DMS 273 (cell line): ENCODE measurements at regions not wholly inside any gene's neighbourhood (a gene's known extent, or its start where the extent isn't known, plus 50 kb on each side); places are given as distances from the start of the nearest gene placed in this dataset.
"Not testable (repeated sequence)": the region's sequence is repeated elsewhere in the genome, so short reads cannot be mapped to it uniquely, and the experiment has no call there.

ENCODE experiments used
- DNase-seq: peaks from one replicate; lab custom pipeline; 2025; ENCODE audit not compliant: unreplicated experiment; lab: John Stamatoyannopoulos, UW

DNA sequence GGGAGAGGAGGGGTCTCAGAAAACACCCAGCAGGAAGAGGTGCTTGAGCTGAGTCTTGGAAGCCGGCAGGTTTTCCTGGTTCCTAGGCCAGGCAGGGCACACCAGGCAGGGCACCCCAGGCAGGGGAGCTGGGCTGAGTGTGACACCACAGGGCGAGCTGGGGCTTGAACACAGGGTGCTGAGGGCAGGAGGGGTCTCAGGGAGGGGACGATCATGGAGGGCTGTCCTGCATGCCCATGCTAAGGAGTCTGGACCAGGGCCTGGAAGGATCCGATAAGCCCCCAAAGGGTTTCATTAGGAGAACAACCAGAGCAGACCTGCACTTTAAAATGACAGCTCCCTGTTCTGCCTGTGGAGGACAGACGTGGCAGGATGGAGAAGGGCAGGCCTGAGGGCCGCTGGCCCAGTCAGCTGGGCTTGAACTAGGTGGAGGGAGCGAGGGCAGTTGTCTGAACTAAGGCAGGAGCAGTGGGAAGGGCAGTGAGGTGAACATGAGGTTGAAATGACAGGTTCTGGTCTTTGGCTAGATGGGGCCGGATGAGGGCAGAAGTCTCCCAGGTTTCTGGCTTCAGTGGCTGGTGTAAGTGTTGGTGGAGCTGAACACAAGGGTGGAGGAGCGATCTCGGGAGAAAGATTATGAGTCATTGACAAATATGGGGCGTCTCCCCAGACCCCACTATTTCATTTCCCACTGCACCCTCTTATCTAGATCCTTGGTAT is 171.0 kb upstream of the PZP start:
- no peak for DNase-seq

DNA sequence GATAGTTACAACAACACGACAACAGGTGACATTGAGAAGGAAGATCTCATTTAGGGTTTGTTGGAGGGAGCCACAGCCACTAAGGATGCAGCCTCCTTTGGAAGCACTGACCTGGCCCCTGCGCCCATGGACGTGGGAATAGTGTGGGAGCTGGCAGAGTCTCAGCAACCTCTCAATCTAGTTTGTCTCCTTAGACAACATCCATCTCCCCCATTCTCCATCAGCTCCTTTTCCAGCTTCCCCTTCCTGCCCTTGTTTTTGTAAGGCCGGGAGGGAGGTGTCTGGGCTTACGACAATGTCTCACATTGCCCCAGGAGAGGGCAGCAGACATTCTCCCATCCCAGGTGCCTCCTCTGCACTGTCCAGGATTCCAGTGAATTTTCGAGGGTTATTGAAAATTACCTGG is 170.2 kb upstream of the PZP start:
- peak; percentile 29 for DNase-seq

DNA sequence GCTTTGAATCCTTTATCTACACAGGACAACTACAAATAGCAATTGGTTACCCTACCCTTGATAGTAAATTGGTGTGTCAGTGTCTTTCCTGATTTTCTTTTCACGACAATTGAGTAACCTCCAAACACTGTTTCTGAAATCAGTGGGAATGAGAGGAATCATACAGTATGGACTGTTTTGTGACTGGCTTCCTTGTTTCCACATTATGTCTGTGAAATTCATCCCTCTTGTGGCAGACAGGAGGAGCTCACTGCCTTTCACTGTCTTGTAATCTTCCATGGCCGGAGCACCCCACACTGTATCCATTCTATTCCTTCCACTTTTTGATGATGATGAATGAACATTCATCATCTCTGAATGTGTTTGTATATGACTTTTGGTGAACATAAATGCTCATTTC is 164.0 kb upstream of the PZP start:
- no peak for DNase-seq

DNA sequence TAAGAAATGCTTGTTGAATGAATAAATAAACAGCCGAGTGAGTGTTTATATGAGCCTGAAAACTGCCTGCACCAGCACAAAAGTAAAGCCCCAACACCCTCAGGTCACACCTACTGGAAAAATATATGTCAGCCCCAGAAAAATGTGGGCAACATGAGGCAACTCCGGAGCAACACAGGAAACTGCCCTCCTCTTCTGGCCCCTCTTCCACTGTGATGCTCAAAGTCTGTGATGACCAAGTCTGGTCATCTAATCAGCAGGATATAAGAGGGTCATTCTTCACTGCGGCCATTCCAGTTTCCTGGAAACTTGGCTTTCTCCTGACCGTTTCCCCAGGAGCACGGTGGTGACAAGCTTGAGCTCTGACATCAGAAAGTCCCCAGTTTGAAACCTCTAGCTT is 159.6 kb upstream of the PZP start:
- no peak for DNase-seq

DNA sequence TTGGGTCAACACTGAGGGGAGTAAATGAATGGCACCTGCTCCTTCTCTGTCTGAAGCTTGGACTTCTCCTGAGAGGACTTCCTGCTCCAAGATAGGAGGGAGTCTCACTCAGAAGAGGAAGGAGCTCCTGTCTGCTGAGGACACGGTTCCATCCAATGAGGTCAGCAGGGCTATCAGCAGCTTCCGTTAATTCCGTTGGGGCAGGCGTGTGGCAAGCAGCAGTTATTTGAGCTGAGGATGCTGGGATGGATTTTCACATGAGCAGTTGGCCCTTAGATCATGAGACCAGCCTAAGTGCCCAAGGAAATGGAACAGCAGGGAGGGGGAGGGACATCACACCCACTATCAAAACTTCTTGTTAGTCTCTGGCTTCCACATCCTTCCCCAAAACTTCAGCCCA is 159.0 kb upstream of the PZP start:
- DNase-seq: no peak

DNA sequence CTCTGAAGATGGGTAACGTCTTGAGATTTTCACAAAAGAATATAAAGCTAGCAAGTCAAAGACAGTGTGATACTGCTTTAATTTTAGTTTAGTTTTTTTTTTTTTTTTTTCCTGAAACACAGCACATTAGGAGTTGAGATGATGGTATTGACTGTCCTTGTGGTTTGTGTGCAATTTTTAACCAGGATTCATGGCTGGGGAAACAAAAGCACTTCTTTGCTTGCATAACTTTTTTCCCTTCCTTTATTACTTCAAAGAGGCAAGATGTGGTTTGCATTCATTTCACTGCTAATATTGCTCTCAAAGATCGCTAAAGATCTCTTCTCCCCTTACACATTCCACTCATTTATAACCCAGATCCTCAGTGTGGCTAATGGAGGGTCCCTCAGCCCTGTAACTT is 157.1 kb upstream of the PZP start:
- DNase-seq: no peak

DNA sequence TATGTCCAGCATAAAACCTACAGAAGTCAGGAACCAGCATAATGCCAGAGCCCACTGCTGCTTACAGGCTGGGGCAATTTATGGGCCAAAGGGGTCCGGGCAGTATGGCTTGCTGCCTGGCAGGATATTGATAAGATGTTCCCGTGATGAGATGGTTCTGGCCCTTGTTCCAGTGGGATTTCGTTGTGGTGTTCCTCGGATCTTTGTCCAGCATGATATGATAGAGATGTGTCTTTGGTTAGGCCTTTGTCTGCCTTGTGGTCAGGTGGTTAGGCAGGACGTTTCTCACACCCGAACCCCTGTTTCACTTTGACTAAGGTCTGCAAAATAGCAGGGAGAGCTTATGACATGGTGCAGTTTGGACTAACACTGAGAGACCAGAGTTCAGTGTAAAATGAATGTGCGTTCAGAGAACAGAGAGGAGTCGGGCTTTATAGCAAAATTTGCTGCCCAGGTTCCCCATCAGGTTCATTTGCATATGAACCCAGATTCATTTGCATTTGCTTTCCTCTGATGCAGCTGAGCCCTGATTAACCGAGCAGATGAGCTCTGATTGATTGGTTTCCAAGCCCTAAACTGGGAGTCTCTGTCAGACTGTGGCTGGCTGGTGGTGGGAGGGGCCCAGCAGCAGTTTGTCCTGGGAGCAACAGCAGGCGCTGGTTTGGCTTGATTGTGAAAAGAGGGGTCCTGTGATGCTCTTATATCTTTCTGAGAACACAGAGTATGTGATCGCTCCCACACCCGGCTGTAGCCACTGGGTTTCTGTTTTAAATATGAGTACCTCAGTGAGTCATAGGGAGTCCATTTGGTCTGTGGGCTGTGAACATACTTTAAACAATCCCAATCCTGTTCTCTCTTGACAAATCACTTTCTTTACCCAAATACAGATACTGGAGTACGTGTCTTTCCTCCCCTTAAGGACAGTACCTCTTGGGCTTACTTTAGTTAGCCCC is 156.3 kb upstream of the PZP start:
- DNase-seq: no peak

DNA sequence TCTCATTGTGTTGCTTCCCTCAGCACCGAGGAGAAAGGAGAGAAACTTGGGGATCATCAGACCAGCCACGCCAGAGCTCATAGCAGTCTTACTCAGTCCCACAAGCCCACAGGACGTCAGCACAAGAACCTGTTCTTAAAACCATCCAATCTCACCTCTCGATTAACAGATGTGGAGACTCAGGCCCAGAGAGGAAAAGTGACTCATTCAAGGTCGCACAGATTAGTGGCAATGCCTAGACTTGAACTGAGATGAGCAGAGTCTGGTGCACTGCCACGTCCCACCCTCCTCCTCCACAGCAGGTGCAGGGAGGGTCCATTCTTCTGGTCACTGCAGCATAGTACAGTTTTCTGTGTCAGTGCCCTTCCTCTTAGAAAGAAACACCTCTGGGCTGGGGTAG is 154.9 kb upstream of the PZP start:
- no peak for DNase-seq

DNA sequence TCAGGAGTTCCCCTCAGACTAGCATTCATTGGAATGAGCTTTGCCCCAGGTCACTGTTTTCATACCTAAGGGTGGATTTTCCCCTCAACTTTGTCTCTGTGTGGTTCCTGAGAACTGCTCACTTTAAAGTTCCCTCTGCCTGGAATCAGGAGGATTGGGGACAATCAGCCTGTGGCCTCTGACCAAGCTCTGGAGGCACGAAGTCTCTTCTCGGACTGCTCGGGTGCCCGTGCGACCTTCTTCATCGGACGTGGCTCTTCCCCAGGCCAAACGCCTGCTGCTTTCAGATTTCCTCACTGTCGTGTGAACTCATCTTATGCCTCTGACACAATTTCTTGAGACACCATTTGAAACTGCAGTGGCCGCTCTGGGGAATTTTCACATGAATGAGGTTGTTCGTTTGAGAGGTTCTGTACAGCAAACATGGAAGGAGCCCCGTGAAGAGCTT is 153.7 kb upstream of the PZP start:
- no peak for DNase-seq

DNA sequence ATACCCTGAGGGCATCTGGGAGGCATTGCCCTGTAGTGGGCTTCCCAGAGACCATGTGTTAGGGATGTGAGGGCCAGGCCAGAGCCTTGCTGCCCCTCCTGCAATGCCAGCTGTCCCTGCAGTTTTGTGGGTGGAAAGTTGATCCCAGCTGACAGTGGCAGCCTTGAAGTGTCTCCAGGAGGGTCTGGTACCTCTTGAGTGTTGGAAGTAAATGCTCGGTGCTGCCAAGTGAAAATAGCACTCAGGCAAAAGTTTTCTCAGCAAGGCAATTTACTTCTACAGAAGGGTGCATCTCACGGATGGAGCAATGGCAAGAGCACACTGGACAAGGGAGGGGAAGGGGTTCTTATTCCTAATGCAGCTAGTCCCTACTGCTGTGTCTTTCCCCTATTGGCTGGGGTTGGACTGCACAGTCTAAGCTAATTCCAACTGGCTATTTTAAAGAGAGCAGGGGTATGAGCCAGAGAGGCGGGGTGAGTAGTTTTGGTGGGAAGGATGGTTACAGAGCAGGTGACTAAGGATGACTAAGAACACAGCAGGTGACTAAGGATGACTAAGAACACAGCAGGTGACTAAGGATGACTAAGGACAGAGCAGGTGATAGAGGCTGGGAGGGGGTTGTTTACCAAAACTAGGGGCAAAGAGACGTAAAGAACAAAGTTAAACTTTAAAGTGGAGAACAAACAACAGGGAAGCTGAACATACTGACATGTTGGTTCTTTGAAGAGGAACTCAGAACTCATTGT is 146.0 kb upstream of the PZP start:
- DNase-seq: not testable (repeated sequence)

DNA sequence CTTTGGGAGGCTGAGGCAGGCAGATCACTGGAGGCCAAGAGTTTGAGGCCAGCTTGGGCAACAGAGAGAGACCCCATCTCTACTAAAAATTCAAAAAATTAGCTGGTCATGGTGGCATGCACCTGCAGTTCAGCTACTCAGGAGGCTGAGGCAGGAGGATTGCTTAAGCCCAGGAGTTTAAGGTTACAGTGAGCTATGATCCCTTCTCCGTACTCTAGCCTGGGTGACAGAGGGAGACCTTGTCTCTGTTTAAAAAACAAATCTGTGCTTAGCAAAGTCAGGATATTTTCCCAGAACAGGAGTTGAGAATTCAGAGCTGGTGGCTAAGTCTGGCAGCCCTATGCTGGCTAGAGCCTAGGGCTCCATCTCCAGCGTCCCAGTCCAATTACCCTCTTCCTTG is 142.9 kb upstream of the PZP start:
- no peak for DNase-seq

DNA sequence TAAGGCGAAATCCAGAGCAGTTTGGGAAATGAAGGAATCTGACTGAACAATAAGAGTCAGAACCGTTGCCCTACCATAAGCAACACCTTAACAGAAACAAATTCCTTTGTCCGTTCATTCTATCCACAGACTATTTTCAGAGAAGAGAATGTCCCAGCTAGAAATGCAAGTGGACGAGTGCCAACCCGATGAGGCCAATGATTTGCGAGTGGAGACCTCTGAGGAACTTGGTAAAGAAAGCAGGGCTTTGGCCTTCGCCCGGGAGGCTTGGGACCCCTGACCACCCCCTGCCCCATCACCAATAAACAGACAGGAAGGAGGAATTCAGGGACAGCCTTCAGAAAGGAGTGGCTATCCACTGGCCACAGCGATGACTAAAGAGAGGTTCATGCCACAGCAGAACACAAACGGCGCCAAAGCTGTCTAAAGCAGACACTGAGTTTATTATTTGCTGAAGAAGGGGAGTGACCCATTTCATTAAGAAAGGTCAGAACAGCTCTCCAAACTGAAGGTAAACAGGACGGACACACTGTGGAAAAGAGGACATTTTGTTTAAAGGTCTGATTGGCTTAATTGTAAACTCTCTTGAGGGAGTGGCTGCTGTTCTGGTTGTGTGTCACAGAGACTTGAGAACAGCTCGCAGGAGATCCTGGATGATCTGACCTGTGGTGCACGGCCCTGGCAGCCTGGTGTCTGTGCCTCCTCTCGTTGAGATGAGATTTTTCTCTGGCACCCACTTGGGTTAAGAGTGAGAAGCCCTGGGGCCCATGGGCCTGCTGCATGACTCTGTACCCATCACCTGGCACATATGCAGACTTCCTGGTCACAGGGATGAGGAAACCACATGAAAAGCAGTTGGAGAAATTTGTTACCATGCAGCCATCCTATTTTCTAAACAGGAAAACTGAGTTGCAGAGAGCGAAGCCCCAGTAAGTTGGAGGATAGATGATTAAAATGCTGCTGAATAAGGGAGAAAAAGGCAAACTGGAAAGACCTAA is 142.0 kb upstream of the PZP start:
- DNase-seq: no peak

DNA sequence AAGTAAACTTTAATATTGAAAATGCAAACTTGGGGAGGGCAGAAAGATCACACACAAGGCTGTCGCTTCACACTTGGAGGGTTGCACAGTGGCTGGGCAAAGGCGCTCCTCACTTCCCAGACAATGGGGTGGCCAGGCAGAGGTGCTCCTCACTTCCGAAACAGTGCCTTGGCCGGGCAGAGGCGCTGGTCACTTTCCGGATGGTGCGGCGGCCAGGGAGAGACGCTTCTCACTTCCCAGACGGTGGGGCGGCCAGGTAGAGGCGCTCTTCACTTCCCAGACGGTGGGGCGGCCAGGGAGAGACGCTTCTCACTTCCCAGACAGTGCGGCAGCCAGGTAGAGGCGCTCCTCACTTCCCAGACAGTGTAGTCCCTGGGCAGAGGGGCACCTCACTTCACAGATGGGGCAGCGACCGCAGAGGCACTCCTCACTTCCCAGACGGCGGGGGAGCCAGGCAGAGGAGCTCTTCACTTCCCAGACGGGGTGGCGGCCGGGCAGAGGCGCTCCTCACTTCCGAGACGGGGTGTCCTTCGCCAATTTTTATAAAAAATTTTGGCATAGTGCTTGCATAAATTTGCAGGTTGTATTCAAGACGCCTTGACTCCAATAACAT is 140.8 kb upstream of the PZP start:
- DNase-seq: no peak

DNA sequence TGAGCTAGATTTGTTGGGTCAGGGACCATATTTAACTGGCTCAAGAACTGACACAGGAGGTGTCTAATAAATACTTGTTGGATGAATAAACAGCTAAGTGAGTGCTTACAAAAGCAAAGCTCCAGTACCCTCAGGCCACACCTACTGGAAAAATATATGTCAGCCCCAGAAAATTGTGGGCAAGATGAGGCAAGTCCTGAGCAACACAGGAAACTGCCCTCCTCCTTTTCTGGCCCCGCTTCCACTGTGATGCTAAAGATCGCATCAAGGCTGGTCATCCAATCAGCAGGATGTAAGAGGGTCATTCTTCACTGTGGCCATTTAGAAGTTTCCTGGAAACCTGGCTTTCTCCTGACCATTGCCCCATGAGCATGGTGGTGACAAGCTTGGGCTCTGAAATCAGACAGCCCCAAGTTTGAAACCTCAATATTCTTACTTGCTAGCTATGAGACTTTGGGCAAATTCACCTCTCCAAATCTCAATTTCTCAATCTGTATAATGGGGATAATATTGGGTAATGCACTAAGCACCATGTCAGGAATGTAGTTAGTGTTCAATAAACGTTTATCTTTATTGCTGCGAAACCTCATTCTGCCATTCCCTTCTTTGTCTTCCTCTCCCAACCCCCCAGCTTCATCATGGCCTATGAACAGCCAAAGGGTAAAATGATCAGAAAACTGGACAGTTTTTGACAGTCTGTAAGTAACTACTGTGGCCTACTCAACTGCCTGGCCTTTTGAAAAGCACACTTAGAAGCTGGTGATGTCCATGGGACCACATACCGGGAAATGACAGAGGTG is 139.3 kb upstream of the PZP start:
- DNase-seq: no peak

DNA sequence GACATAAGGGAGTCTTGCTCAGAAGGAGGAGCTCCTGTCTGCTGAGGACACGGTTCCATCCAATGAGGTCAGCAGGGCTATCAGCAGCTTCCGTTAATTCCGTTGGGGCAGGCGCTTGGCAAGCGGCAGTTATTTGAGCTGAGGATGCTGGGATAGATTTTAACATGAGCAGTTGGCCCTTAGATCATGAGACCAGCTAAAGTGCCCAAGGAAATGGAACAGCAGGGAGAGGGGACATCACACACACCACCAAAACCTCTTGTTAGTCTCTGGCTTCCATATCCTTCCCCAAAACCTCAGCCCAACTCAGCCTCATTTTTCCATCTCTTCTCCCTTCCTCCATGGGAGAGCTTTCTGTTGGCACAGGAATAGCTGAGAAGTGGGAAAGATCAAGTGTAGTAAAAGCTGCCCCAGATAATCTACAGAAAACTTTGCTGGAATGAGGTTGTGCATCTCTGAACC is 138.7 kb upstream of the PZP start:
- no peak for DNase-seq

DNA sequence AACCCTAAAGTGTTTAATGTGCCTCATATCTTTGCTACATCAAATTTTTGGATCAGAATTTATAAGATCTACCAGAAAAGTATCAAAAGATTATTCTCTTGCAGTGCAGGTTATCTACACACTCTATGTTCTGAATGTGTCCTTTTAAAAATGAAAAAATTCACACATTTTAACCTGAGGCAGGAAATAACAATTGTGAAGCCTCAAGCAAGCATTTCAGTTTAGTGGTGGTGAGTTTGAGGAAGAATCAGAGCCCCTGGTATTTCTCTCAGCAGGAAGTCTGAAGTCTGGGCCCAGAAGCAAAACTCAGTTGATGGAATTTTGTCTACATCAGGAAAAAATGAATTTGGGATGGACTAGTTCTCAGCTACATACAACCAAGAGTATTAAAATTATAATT is 137.0 kb upstream of the PZP start:
- no peak for DNase-seq

DNA sequence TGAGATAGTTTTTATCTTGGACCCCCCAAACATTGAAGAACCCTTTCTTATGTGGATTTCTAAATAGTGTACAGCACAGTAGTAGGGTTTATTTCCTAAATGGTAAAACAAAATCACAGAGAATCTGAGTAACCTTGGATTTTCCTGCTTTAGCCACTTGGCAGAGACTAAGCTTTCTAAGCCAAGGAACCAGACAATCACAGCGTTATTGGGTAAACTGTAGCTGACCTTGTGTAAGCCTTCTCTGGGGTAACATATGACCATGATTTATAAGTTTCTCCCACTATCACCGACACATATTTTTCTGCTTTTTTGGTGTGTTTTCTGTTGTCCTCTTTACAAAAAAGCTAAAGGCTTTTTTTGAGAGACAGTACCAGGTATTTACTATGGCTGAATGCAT is 136.3 kb upstream of the PZP start:
- no peak for DNase-seq

DNA sequence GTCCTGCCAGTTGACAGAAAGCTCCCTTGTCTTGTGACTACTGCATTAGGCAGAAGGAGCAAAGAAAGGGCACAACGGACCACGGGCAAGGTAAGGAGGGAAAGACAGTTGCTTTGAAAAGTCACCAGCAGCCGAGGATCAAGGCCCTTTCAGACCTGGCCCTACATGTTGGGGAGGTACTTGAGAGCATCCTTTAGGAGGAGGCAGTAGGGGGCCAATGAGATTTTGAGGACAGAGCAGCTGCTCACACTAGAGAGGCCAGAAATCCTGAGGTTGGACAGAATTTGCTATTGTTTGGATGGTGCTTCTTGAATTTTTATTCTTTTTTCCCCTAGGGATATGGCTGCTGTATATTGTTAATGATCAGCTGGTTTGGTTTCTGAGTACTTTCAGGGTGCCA is 135.5 kb upstream of the PZP start:
- DNase-seq: no peak
